GM10266 (cell line): ENCODE measurements at regions not wholly inside any gene's neighbourhood (a gene's known extent, or its start where the extent isn't known, plus 50 kb on each side); places are given as distances from the start of the nearest gene placed in this dataset.
"Not testable (repeated sequence)": the region's sequence is repeated elsewhere in the genome, so short reads cannot be mapped to it uniquely, and the experiment has no call there.

Experiments
- DNase-seq: peaks from one replicate; pipeline ENCODE4 v3.0.0; 2012; ENCODE audit errors: extremely low spot score
- TF ChIP-seq, protein P1 (sequence below): IDR thresholded peaks from 2 replicates; pipeline ENCODE4 v1.5.1; 2012; ENCODE audit warnings: mild to moderate bottlenecking, low read depth; ENCODE audit not compliant: control insufficient read depth, insufficient read depth; ENCODE audit errors: missing control alignments

GRCh38 chr11:71712846-71713245 lies 120.2 kb upstream of the DEFB108B start:
- not testable (repeated sequence) for DNase-seq

- not testable (repeated sequence) for DNase-seq
These were observed 118.5 kb upstream of the DEFB108B start for GRCh38 chr11:71714510-71714909.

DNA sequence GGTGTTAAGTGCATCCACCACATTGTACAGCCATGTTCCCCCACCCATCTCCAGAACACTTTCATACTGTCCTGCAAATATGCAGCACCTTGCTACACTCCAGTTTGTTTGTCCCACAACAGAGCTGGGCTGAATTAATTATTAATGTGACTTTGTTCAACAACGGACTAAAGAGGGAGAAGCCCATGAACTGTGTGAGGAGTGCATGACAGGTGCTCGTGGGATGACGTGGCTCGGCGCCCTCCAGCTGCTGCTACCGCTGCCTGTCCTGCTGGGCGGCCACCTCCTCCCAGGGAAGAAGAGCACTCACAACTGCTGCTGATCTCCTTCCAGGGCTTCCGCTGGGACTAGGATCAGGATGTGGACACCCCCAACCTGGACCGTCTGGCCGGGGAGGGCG lies 111.2 kb upstream of the DEFB108B start:
- not testable (repeated sequence) for DNase-seq

DNA sequence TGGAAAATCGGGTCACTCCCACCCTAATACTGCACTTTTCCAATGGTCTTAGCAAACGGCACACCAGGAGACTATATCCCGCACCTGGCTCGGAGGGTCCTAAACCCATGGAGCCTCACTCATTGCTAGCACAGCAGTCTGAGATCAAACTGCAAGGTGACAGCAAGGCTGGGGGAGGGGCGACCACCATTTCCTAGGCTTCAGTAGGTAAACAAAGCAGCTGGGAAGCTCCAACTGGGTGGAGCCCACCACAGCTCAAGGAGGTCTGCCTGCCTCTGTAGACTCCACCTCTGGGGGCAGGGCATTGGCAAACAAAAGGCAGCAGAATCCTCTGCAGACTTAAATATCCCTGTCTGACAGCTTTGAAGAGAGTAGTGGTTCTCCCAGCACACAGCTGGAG lies 109.0 kb upstream of the DEFB108B start:
- not testable (repeated sequence) for DNase-seq

GRCh38 chr11:71730748-71731147 lies 102.3 kb upstream of the DEFB108B start:
- not testable (repeated sequence) for DNase-seq

DNA sequence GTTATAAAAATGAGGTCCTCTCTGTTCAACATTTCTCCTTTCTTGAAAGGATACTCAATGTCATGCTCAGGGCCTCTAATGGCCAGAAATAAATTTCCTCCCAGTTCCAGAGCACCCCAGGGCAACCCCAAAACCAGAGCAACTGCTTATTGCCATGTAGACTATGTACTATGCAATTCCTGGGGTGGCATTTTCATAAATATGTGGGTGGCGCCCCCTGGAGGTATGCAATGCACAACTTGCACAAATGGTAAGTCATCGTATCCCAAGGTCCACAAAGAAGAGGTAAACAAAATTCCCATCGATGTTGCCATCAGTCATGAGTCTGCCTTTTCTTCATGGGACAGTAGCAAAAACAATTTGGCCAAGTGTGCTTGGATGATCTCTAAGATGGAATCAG lies 98.6 kb upstream of the DEFB108B start:
- DNase-seq = not testable (repeated sequence)
- TF ChIP-seq, protein P1, sequence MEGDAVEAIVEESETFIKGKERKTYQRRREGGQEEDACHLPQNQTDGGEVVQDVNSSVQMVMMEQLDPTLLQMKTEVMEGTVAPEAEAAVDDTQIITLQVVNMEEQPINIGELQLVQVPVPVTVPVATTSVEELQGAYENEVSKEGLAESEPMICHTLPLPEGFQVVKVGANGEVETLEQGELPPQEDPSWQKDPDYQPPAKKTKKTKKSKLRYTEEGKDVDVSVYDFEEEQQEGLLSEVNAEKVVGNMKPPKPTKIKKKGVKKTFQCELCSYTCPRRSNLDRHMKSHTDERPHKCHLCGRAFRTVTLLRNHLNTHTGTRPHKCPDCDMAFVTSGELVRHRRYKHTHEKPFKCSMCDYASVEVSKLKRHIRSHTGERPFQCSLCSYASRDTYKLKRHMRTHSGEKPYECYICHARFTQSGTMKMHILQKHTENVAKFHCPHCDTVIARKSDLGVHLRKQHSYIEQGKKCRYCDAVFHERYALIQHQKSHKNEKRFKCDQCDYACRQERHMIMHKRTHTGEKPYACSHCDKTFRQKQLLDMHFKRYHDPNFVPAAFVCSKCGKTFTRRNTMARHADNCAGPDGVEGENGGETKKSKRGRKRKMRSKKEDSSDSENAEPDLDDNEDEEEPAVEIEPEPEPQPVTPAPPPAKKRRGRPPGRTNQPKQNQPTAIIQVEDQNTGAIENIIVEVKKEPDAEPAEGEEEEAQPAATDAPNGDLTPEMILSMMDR = peak; percentile 3

DNA sequence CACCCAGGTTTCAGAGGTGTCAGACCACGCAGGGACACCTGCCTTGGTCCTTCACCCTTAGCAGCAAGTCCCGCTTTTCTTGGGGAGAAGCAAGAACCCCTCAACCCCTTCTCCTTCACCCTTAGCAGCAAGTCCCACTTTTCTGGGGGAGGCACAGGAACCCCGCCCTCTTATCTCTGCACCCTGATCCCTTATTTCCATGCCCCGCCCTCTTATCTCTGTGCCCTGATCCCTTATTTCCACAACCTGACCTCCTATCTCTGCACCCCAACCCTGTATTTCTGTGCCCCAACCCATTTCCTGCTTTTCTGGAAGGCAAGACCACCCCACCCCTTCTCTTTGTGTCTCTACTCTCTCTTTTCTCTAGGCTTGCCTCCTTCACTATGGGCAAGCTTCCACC lies 94.7 kb upstream of the DEFB108B start:
- not testable (repeated sequence) for DNase-seq

GRCh38 chr11:71743385-71743784 lies 89.6 kb upstream of the DEFB108B start:
- not testable (repeated sequence) for DNase-seq

- not testable (repeated sequence) for DNase-seq
These were observed 87.3 kb upstream of the DEFB108B start for GRCh38 chr11:71745656-71746055.

DNA sequence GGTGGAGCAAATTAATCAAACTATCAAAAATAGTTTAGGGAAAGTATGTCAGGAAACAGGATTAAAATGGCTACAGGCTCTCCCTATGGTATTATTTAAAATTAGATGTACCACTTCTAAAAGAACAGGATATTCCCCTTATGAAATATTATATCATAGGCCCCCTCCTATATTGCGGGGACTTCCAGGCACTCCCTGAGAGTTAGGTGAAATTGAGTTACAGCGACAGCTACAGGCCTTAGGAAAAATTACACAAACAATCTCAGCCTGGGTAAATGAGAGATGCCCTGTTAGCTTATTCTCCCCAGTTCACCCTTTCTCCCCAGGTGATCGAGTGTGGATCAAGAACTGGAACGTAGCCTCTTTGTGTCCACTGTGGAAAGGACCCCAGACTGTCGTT lies 86.7 kb upstream of the DEFB108B start:
- DNase-seq = not testable (repeated sequence)

DNA sequence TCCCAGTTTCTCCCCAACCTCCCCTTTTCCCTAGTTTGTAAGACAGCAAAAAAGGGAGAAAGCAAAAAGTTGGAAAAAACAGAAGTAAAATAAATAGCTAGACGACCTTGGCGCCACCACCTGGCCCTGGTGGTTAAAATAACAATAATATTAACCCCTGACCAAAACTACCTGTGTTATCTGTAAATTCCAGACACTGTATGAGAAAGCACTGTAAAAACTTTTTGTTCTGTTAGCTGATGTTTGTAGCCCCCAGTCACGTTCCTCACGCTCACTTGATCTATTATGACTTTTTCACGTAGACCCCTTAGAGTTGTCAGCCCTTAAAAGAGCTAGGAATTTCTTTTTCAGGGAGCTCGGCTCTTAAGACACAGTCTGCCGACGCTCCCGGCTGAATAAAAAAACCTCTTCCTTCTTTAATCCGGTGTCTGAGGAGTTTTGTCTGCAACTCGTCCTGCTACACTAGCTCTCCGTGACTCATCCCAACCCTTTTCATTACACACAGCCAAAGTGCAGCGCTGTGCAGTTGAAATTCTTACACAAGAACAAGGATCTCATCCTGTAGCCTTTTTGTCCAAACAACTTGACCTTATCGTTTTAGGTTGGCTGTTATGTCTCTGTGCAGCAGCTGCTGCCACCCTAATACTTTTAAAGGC lies 83.9 kb upstream of the DEFB108B start:
- DNase-seq = not testable (repeated sequence)

GRCh38 chr11:71750908-71751307 lies 82.1 kb upstream of the DEFB108B start:
- not testable (repeated sequence) for DNase-seq

DNA sequence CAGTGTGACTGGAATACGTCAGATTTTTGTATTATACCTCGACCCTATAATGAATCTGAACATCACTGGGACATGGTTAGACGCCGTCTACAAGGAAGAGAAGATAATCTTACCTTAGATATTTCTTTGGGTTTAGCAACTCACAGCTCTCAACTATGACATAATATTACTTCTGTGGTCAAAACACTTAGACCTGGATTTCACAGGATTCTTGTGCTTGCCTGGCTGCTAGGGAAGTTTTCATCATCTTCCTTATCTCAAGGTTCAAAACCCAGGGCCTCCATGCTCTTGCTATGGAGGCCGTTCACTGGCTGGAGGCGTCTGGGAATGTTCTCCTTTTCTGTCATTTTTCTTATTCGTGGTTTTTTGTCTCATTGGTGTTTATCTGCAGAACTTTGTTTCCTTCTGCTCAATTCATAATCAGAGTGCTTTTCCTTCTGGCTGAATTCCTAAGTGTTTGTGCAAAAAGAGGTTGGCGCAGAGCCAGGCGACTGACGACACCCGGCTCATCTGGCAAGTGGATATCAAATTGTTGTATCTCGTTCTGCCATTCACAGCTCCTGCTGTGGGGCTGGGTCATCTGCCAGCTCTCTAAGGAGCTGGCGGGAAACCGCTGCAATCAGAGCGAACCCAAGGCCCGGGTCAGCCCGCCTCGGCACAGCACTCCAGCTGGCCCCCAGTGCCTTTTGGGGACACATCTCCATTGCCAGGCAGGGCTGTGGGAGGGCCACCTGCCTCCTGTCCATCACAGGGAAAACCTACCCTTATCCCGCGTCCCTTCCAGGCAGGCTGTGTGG lies 68.1 kb upstream of the DEFB108B start:
- not testable (repeated sequence) for DNase-seq

DNA sequence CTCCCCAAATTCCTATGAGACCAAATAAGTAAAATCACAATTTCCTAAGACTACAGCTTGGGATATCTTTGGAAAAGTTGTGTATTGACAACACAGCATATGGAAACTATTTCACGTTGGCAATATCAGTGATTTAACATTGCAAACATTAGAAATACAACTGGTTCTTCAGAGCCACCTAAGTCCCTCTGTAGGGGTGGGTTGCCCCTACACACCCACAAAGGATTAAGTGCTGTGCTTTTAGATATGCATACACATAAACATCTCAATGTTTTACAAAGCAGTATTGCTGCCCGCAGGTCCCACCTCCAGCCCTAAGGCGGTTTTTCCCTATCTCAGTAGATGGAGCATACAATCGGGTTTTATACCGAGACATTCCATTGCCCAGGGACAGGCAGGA lies 66.0 kb upstream of the DEFB108B start:
- not testable (repeated sequence) for DNase-seq

GRCh38 chr11:71772193-71772592 lies 60.8 kb upstream of the DEFB108B start:
- DNase-seq = not testable (repeated sequence)
